ENCODE measurements at regions not wholly inside any gene's neighbourhood (a gene's known extent, or its start where the extent isn't known, plus 50 kb on each side); places are given as distances from the start of the nearest gene placed in this dataset.
"Not testable (repeated sequence)": the region's sequence is repeated elsewhere in the genome, so short reads cannot be mapped to it uniquely, and the experiment has no call there.

DNA sequence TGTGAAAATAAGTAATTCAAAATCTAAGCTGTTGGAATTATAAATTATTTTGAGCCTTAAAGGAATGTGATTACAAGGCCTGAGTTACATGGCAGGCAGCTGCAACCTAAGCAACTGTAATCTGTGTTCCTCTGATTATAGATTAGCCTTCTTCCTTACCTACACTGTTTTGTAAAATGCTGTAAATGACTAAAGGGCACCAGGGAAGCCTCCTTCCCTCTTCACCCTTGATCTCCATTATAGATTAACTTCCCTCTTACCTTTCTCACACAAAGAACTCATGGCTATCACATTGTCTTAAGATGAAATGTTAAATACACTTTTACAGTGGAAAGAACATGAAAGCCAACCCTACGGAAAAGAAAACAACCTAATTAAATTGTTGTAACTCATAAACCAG lies 423.7 kb upstream of the KLF12 start:
- FAIRE-seq: no peak

DNA sequence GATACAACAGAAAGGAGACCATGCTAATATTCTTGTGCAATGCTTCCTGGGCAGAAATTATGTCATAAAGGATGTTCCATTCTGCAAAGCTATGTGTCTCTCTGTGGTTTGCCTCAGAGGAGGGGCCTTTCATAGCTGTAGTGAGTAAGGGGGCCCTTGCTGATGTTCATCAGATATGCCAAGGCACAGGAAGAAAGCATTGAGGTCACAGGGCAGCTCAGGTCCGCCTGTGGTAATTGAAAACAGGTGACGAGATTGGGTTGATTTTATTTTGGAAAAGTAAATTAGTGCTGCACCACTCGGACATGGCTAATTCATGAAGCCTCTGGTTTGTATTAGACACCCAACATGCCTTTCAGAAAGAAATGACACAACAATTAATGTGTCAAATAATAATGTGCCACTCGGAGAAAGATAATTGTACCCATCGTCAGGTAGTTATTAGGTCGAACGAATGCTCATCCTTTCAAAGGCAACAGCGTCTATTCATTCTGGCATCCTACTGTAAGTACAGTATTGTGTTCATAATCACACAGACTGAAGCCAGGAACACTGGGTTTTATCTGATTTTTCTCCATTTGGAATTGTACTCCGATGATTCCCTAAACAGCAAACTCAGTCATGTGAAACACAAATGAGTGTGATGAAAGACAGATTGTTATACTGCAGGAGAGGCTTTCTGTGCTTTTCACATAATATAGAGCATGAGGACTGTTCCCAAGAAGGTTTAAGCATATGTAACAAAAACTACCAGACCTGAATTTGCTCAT lies 421.6 kb upstream of the KLF12 start:
- FAIRE-seq: no peak

GRCh38 chr13:74555276-74555625 lies 421.0 kb upstream of the KLF12 start:
- no peak for FAIRE-seq

DNA sequence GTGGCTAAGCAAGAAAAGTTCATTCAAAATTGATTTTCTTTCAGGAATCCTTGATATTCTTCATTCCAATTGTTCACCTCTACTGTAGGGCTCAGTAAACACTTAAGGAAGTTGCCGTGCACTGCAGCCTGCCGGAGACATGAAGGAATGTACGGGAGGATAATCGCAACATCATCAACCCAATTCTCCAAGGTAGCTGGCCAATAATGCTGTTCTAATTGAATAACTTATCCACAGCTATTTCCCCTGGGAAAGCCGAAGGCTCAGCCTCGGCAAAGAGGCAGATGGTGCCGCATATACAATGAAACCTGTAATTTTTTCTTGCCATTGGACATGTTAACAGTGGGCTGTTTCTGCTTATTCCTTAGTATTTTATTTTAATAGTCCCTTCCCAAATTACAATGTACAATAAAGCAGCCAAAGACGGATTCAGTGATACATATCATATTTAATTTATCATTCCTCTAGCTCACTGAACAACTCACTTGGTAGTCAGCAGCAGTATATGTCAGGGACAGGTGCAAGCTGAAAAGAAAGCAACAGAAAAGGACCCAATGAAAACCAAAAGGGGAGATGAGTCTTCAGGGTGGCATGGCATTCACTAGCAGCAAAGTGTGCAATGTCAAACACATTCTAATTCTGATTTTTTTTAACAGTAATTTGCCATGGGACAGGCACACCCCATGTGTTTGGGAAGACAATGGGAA lies 420.5 kb upstream of the KLF12 start:
- no peak for FAIRE-seq

- FAIRE-seq: no peak
These were observed 415.8 kb upstream of the KLF12 start for GRCh38 chr13:74550039-74550438.

DNA sequence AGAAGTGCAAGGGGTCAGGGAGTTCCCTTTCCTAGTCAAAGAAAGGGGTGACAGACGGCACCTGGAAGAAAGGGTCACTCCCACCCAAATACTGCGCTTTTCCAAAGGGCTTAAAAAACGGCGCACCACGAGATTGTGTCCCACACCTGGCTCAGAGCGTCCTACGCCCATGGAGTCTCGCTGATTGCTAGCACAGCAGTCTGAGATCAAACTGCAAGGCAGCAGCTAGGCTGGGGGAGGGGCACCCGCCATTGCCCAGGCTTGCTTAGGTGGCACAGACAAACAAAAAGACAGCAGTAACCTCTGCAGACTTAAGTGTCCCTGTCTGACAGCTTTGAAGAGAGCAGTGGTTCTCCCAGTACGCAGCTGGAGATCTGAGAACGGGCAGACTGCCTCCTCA lies 402.4 kb upstream of the KLF12 start:
- FAIRE-seq: not testable (repeated sequence)

DNA sequence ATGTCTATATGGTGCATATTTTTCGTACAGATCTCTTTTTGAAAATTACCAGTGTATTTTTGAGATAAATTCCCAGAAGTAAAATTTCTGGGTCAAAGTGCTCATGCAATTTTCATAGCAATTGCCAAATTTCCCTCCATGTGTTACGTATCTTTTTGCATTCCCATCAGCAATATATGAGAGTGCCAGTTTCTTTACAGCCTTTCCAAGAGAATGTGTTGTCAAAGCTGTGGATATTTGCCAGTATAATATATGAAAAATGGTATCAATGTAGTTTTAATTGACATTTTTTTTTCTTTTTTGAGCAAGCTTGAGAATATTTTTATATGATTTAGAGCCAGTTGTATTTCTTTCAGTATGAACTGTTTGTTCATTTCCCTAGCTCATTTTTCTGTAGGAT lies 399.0 kb upstream of the KLF12 start:
- FAIRE-seq: no peak

- no peak for FAIRE-seq
These were observed 395.8 kb upstream of the KLF12 start for GRCh38 chr13:74530011-74530410.

GRCh38 chr13:74528734-74529513 lies 394.7 kb upstream of the KLF12 start:
- FAIRE-seq: no peak

- no peak for FAIRE-seq
These were observed 388.9 kb upstream of the KLF12 start for GRCh38 chr13:74523057-74523456.

GRCh38 chr13:74511523-74511922 lies 377.3 kb upstream of the KLF12 start:
- no peak for FAIRE-seq

GRCh38 chr13:74487091-74487722 lies 353.0 kb upstream of the KLF12 start:
- no peak for FAIRE-seq

DNA sequence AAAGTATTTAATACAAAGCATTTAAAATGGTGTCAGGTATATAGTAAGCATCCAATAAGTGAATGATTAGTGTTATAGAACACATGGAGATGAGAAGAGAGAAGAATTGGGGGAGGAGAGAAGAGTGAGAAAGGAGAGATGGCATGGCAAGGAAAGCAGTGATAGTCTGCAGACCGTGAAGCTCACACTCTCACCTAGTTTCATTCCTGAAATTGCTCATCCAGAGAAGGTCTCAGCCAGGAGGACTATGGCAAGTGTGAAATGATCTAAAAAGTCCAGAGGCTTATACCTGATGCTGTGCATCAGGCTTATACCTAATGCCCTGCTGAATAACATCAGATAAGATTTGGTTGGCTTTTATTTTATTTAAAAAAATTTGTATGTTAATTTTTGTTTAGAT lies 351.6 kb upstream of the KLF12 start:
- no peak for FAIRE-seq

DNA sequence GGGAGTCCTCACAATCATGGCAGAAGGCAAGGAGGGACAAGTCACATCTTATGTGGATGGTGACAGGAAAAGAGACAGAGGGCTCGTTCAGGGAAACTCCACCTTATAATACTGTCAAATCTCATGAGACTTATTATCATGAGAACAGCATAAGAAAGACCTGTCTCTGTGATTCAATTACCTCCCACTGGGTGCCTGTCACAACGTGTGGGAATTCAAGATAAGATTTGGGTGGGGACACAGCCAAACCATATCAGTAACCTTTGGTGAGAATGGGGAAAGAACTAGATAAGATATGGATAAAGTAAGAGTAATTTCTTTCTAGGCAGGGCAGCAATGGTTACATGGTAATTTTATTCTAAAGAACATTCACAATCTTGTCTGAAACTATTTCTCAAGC lies 344.9 kb upstream of the KLF12 start:
- no peak for FAIRE-seq

GRCh38 chr13:74476788-74477187 lies 342.6 kb upstream of the KLF12 start:
- no peak for FAIRE-seq

DNA sequence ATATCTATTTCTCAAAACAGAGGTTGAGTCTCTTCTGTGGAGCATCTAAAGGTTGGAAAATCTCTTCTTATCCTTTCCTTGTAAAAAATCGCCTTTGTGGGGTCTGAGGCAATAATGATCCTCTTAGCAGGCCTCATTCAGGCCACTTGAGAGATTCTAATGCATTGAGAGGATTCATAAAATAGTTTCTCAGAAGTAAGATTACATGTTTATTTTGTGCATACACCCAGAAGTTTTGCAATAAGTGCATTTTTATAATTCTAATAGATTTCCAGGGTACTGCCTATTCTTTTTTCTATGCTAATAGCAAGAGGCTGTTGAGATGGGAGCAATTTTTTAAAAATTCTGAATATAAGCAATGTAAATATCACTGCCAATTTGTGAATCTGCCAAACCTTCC lies 342.2 kb upstream of the KLF12 start:
- no peak for FAIRE-seq

DNA sequence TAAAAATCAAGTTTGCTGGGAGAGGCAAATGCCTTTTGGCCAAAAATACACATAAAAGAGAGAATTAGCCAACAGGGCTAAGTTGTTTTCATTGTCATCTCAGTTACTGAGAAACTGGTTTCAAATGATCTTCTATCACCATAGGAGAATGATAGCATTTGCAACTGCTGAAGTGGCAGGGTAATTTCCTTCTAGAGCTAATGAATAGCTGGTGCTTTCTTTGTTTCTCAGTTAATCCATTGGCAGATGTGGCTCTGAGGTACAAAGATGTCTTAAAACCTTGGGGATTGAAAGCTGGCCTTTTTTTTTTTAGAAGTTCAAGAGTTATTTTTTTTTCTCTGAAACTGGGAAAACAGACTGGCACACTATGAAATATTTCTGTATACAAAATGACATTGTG lies 332.7 kb upstream of the KLF12 start:
- no peak for FAIRE-seq

DNA sequence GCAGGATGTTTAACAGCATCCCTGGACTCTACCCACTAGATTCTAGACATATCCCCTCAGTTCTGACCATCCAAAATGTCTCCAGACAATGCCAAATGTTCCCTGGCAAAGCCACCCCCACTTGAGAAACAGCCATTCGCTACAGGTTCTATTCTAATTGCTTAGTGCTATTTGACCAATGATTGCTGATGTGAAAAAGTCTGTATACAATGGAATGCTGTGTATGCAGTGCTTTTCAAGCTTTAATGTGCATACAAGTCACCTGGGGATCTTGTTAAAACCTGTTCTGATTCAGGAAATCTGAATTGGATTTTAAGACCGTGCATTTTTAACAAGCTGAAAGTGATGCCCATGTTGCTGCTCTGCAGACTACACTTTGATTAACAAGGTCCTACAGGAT lies 331.8 kb upstream of the KLF12 start:
- no peak for FAIRE-seq

- no peak for FAIRE-seq
These were observed 331.1 kb upstream of the KLF12 start for GRCh38 chr13:74465271-74465670.

- no peak for FAIRE-seq
These were observed 330.5 kb upstream of the KLF12 start for GRCh38 chr13:74464670-74465069.

DNA sequence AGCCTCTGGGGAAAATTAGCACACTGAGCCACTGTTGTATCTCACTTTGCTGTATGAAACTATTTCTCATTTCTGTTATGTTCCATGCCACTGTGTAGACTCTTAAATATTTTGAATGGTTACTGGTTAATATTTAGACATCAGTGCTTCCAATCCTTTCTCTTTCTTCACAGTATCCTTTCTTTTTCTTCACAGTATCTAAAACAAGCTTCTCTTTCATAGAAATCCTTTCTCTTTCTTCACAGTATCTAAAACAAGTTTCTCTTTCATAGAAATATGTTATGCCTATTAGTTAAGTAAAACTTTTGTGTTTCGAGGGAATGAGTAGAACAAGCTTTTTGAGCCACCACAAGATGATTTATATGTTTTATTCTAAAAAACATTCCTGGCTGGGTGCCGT lies 326.8 kb upstream of the KLF12 start:
- no peak for FAIRE-seq

DNA sequence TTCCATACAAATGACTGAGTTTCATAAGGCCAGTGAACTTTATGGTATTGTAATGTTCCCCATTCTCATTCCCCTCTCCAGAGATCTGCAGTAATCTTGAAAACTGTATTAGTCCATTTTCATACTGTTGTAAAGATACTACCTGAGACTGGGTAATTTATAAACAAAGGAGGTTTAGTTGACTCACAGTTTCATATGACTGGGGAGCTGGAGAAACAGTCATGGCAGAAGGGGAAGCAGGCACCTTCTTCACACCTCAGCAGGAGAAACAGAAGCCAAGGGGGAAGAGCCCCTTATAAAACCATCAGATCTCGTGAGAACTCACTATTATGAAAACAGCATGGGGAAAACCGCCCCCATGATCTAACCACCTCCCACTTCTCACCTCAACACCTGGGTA lies 318.7 kb upstream of the KLF12 start:
- FAIRE-seq: no peak

DNA sequence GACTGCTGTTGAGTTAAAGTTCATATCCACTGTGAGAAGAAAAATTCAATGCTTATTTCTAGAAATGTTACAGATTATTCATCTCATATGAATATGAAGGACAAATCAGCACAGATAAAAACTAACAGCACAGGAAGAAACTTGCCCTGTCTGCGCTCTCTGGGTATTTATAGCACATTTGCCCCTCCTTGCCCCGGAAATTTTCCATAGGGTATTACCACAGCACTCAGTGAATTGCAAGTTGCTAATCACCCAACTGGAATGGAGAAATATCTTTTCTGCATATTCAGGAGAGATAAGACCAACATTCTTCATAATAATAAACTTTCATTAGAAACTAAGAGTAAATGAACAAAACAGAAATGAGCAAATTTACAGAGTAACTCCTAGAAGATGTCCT lies 318.0 kb upstream of the KLF12 start:
- FAIRE-seq: no peak

Data from colon (tissue), 2 donors.